IPS-NIHi7 (cell line): ENCODE measurements at regions not wholly inside any gene's neighbourhood (a gene's known extent, or its start where the extent isn't known, plus 50 kb on each side); places are given as distances from the start of the nearest gene placed in this dataset.

Source experiments
- DNase-seq: peaks from one replicate; pipeline ENCODE4 v3.0.0; 2012; ENCODE audit warnings: mixed read lengths; ENCODE audit errors: extremely low spot score

DNA sequence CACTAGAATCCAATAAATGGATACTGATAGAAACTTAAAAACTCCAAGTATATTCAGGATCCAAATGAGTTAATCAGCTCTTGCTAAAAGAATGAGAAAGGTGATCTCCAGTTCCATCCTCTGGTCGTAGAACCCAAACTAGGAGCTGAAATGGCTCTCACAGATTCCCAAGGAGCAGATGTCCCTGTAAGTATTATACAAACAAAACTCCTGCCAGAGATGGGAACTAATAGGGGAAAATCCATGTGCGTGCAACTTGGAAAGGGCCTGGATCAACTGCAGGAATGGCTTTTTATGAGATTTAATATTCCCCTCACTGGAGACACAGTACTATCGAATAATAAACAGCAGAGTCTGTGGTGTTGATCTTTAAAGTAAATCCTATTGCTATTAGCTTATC is 309.2 kb upstream of the TBX3 start:
- DNase-seq = no peak

- no peak for DNase-seq
These were observed 308.5 kb upstream of the TBX3 start for GRCh38 chr12:114992443-114992842.

DNA sequence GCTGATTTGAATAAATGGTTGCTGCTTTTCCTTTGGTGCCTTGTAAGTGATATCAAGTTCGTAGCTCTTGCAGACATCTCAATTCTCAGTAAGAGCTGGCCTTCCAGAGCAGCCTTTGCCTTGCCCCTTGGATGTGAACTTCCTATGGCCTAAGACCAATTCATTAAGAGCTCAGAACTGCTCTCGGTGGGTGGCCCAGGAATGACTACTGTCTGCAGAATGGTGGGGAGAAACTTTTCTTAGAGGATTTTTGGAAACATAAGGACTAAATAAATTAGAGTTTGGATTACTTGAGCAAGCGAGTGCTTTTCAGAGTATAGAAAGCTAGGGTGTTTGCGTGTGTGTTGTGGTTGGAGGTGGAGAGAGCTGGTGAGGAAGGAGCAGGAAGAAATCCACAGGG is 306.4 kb upstream of the TBX3 start:
- no peak for DNase-seq

DNA sequence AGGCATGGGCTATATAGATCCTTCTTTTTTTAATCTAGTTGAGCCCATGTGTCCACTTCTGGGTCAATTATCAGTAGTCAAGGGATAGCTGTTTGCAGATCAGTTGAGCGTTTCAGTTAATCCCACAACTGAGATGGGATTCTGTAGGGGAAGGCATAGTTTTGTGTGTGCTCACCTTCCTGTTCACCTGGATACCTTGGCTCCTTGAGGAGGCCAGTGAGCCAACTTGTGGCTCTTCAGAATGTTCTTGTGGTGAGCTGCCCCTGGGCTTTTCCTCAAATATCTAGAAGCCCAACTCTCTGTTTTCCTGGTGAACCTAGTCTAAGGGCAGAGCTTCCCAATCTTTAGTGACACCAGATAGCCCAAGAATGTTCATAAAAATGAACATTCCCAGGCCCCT is 302.9 kb upstream of the TBX3 start:
- DNase-seq = no peak

DNA sequence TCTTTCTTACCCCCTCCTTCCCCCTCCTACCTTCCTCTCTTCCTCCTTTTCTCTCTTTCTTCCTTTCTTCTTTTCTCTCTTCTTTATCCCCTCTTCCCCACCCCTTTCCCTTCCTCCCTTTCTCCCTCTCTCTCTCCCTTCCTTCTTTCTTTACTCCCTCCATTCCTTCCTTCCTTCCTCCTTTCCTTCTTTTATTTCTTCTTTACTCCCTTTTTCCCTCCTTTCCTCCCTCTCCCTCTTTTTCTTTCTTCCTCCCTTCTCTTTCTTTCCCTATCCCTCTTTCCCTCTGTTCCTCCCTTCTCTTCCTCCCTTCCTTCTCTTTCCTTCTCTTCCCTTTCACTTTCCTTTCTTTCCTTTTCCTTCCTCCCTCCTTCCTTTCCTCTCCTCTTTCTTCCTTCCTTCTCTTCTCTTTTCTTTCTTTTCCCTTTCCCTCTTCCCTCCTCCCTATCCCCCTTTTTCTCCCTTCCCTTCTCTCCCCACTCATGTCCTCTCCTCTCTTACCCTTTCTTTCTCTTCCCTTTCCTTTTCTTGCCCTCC is 302.3 kb upstream of the TBX3 start:
- no peak for DNase-seq

DNA sequence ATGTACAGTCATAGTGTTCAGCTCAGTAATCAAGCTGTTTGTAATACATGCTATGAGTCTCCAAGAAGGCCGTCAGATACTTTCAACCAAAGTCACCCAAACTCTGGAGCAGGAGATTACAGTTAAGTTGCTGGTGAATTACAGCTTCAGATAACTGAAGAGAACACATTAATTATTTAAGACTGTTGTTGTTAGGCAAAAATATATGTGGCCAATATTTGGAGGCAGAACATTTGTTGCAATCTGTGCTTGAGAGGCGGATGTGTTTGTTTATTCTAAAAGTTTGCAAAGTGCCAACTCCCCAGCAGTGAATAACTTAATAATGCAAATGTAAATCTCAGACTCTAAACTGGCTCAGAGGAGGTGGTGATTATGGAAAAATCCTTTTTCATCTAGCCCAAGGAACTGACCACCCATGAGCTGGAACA is 300.7 kb upstream of the TBX3 start:
- no peak for DNase-seq

DNA sequence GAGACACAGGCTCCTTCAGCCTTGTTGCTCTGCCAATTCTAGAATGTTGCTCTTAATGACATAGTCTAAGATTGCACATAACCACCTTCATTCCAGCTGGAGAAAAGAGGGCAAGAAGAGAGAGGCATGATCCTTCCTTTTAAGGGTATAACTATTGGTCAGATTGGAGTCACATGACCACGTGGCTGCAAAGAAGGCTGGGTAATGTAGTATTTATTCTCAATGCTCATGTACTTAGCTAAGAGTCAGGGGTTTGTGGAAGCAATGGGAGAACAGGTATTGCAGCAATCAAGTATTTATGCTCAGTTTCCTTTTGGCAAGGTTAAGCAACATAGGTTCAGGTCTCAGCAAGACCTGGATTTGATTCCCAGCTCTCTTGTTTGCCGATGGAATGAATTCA is 298.8 kb upstream of the TBX3 start:
- peak; percentile 49 for DNase-seq

GRCh38 chr12:114981036-114981435 is 297.1 kb upstream of the TBX3 start:
- DNase-seq = no peak

DNA sequence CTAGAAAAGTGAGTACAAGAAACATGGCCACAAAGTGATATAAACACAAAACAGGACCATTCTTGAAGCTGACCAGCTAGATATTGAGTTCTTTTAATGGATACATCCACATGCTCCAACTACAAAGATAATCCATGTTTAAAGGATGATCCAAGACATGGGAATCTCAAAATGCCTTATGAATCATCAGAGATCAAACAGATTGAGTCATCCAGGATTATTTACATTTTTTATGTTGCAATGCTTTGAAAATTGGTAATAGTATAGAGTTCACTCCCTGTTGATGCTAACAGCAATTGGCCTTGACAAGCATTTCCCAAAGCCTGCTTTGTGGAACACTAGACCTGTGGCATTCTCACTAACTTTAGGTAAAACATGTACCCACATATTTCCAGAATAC is 293.0 kb upstream of the TBX3 start:
- DNase-seq = no peak

DNA sequence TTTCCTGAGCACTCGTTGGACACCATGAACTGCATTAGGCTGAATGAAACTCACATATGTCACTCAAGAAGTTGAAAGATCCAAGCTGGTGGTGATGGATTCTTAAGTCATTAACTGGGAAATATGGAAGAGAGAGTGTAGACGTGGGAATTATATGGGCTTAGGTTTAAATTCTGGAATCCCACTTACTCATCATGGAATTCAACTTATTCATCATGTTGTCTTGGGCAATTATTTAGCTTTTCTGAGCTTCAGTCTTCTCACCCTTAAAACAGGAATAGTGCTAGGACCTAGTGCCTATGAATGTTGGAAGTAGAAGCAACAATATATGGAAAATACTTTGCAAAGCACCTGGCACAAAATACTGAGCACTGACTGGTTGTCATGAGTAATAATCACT is 292.4 kb upstream of the TBX3 start:
- no peak for DNase-seq

GRCh38 chr12:114975640-114976310 is 291.8 kb upstream of the TBX3 start:
- DNase-seq = no peak

GRCh38 chr12:114974826-114975639 is 291.1 kb upstream of the TBX3 start:
- no peak for DNase-seq

DNA sequence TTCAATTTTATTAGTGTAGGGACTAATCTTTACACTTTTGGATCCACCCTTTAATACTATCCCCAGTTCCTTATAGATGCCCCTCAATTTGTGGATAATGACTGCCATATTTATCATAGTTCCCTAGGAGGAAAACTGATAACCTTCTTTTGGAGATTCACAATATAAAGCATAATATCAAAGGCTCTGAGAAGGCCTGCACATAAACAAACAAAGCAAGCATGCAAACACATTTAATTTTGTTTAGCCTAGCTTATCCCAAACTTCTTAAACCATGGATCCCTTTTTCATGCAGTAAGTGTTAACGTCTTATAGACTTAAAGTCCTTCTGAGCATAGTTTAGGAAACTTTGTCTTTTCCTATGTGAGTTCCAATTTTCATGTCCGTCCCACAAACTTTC is 290.4 kb upstream of the TBX3 start:
- DNase-seq = no peak

- no peak for DNase-seq
These were observed 284.8 kb upstream of the TBX3 start for GRCh38 chr12:114968727-114969126.

- no peak for DNase-seq
These were observed 283.2 kb upstream of the TBX3 start for GRCh38 chr12:114967151-114967550.

DNA sequence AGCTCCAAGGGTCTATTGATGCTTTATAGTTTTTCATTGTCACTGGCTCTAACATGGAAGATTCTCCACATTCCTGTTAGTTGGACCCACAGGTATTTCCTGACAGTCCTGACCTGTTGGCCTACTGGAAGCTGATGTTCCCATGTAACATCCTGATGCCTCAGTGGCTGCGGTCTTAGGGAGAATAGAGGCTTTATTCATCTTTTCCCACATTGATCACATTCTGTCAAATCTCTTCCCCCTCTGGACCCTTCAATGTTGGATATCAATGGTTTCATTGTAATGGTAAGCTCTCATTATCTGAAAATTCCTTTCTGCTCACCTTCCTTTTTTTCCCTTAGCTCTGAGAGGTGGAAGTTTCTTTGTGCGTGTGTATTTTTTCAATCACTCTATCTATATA is 280.9 kb upstream of the TBX3 start:
- DNase-seq = no peak

- DNase-seq = no peak
These were observed 279.9 kb upstream of the TBX3 start for GRCh38 chr12:114963846-114964245.

- DNase-seq = no peak
These were observed 277.5 kb upstream of the TBX3 start for GRCh38 chr12:114961491-114961890.

DNA sequence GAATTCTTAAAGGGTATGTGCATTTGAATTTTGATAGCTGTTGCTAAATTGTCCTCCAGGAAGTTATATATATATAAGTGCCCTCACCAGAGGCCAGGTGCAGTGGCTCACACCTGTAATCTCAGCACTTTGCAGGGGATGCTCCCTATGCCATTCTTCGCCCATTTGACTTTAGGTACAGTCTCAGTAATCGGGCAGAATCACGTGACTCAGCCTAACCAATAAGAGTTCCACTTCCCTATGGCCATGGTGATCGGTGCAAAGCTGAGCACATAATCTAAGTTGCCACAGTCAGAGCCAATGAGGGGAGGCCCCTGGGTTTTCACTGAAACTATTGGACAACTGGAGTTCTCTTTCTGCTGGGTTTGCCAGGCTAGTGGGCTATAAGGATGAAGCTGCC is 274.6 kb upstream of the TBX3 start:
- DNase-seq = no peak

GRCh38 chr12:114957225-114957624 is 273.2 kb upstream of the TBX3 start:
- no peak for DNase-seq

- DNase-seq = no peak
These were observed 271.5 kb upstream of the TBX3 start for GRCh38 chr12:114955414-114956014.

DNA sequence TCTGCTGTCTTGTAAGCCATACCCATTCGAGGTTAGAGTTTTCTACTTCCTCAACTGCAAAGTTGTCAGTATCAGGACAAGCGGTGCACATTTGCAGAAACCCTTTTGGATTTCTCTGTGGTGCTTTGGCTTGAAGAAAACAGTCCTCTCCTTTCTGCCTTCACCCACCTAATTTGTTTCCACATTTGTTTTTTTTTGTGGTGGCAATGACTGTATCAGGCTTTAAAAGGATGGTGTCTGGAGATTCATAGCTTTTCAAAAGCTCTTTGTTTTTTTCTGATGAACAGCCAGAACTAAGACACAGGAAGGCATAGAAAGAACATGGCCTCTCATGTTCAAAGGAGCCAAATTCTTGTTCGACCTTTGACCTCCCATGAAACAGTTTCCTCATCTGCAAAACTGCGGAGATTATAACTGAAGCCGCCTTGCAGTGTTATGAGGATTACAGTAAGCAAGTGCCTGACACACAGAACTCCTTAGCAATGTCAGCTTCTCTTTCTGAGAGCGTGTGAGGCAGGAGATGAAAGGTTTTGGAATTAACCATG is 270.6 kb upstream of the TBX3 start:
- DNase-seq = no peak
